GM21576 (cell line): ENCODE measurements at regions not wholly inside any gene's neighbourhood (a gene's known extent, or its start where the extent isn't known, plus 50 kb on each side); places are given as distances from the start of the nearest gene placed in this dataset.
"Not testable (repeated sequence)": the region's sequence is repeated elsewhere in the genome, so short reads cannot be mapped to it uniquely, and the experiment has no call there.

ENCODE experiments used
- ATAC-seq: cut with Tn5 transposase; IDR thresholded peaks from one replicate; pipeline ENCODE4 v1.9.1; 2021; ENCODE audit warnings: mild to moderate bottlenecking, moderate library complexity; ENCODE audit not compliant: unreplicated experiment

- ATAC-seq, result no peak
These were observed 119.0 kb downstream of the GASK1B start for GRCh38 chr4:158053801-158054200.

- ATAC-seq, result no peak
These were observed 119.7 kb downstream of the GASK1B start for GRCh38 chr4:158053086-158053485.

GRCh38 chr4:158051401-158052235 lies 121.2 kb downstream of the GASK1B start:
- ATAC-seq, result no peak

- ATAC-seq, result no peak
These were observed 121.9 kb downstream of the GASK1B start for GRCh38 chr4:158050942-158051341.

- ATAC-seq, result no peak
These were observed 126.5 kb downstream of the GASK1B start for GRCh38 chr4:158046345-158046744.

- no peak for ATAC-seq
These were observed 128.7 kb downstream of the GASK1B start for GRCh38 chr4:158043971-158044618.

- no peak for ATAC-seq
These were observed 130.2 kb downstream of the GASK1B start for GRCh38 chr4:158042591-158043030.

GRCh38 chr4:158038718-158039117 lies 134.1 kb downstream of the GASK1B start:
- ATAC-seq, result no peak

GRCh38 chr4:158036998-158037397 lies 135.8 kb downstream of the GASK1B start:
- ATAC-seq, result no peak

- ATAC-seq, result no peak
These were observed 137.1 kb downstream of the GASK1B start for GRCh38 chr4:158035662-158036195.

GRCh38 chr4:158033416-158034120 lies 139.3 kb downstream of the GASK1B start:
- no peak for ATAC-seq

GRCh38 chr4:158032733-158033415 lies 140.0 kb downstream of the GASK1B start:
- no peak for ATAC-seq

- not testable (repeated sequence) for ATAC-seq
These were observed 144.4 kb downstream of the GASK1B start for GRCh38 chr4:158028381-158028780.

- ATAC-seq, result no peak
These were observed 147.7 kb downstream of the GASK1B start for GRCh38 chr4:158025131-158025530.

- no peak for ATAC-seq
These were observed 152.0 kb downstream of the GASK1B start for GRCh38 chr4:158020734-158021346.

- ATAC-seq, result no peak
These were observed 152.6 kb downstream of the GASK1B start for GRCh38 chr4:158020176-158020575.

- ATAC-seq, result no peak
These were observed 154.0 kb downstream of the GASK1B start for GRCh38 chr4:158018831-158019230.

- no peak for ATAC-seq
These were observed 154.5 kb downstream of the GASK1B start for GRCh38 chr4:158018221-158018830.

GRCh38 chr4:158016511-158016910 lies 156.3 kb downstream of the GASK1B start:
- ATAC-seq, result no peak

- ATAC-seq, result no peak
These were observed 157.6 kb downstream of the GASK1B start for GRCh38 chr4:158015241-158015640.
